Mucosa of stomach (tissue), 1 donor: ENCODE measurements at regions not wholly inside any gene's neighbourhood (a gene's known extent, or its start where the extent isn't known, plus 50 kb on each side); places are given as distances from the start of the nearest gene placed in this dataset.
"Not testable (repeated sequence)": the region's sequence is repeated elsewhere in the genome, so short reads cannot be mapped to it uniquely, and the experiment has no call there.

Experiments used
- H3K27me3 ChIP-seq: one replicate; pipeline ENCODE4 v1.7.0; 2013; ENCODE audit warnings: mild to moderate bottlenecking, low read length; ENCODE audit not compliant: control insufficient read depth, insufficient read depth
- H3K36me3 ChIP-seq: one replicate; pipeline ENCODE4 v1.7.0; 2013; ENCODE audit warnings: low read length; ENCODE audit not compliant: control insufficient read depth, insufficient read depth
- H3K4me1 ChIP-seq: one replicate; pipeline ENCODE4 v1.7.0; 2013; ENCODE audit warnings: mild to moderate bottlenecking, low read length; ENCODE audit not compliant: control insufficient read depth, insufficient read depth
- H3K4me3 ChIP-seq: one replicate; pipeline ENCODE4 v1.7.0; 2013; ENCODE audit warnings: low read length
- H3K9ac ChIP-seq: one replicate; pipeline ENCODE4 v1.7.0; 2013; ENCODE audit warnings: mild to moderate bottlenecking, low read length, moderate library complexity
- H3K9me3 ChIP-seq: one replicate; pipeline ENCODE4 v1.7.0; 2013; ENCODE audit warnings: mild to moderate bottlenecking, low read length, moderate library complexity; ENCODE audit not compliant: control insufficient read depth
- donor health status: Pancreatic carcinoma.

DNA sequence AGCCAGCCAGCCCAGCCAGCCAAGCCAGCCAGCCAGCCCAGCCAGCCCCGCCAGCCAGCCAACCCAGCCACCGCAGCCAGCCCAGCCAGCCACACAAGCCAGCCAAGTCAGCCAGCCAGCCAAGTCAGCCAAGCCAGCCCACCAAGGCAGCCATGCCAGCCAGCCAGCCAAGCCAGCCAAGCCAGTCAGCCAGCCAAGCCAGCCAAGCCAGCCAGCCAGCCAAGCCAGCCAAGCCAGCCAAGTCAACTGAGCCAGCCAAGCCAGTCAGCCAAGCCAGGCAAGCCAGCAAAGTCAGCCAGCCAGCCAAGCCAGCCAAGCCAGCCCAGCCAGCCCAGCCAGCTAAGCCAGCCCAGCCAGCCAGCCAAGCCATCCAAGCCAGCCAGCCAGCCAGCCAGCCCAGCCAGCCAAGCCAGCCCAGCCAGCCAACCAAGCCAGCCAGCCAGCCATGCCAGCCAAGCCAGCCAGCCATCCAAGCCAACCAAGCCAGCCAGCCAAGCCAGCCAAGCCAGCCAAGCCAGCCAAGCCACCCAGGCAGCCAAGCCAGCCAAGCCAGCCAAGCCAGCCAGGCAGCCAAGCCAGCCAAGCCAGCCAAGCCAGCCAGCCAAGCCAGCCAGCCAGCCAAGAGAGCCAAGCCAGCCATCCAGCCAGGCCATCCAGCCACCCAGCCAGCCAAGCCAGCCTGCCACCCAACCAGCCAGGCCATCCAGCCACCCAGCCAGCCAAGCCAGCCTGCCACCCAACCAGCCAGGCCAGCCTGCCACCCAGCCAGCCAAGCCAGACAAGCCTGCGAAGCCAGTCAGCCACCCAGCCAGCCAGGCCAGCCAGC is 329.9 kb upstream of the PLGLB2 start:
- not testable (repeated sequence) for H3K4me1 ChIP-seq, H3K27me3 ChIP-seq, H3K9ac ChIP-seq, H3K36me3 ChIP-seq, H3K4me3 ChIP-seq, H3K9me3 ChIP-seq

DNA sequence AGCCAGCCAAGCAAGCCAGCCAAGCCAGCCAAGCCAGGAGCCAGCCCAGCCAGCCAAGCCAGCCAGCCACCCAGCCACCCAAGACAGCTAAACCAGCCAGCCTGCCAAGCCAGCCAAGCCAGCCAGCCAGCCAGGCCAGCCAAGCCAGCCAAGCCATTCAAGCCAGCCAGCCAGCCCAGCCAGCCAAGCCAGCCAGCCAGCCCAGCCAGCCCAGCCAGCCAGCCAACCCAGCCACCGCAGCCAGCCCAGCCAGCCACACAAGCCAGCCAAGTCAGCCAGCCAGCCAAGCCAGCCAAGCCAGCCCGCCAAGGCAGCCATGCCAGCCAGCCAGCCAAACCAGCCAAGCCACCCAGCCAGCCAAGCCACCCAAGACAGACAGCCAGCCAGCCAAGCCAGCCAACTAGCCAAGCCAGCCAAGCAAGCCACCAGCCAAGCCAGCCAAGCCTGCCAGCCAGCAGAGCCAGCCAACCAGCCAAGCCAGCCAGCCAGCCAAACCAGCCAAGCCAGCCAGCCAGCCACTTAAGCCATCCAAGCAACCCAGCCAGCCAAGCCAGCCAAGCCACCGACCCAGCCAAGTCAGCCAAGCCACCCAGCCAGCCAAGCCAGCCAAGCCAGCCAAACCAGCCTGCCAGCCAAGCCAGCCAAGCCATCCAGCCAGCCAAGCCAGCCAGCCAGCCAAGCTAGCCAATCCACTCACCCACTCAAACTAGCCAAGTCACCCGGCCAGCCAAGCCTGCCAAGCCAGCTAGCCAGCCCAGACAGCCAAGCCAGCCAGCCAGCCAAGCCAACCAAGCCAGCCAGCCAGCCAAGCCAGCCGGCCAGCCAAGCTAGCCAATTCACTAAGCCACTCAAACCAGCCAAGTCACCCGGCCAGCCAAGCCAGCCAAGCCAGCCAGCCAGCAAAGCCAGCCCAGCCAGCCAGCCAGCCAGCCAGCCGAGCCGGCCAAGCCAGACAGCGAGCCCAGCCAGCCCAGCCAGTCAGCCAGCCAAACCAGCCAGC is 328.8 kb upstream of the PLGLB2 start:
- not testable (repeated sequence) for H3K4me1 ChIP-seq, H3K9me3 ChIP-seq, H3K9ac ChIP-seq, H3K27me3 ChIP-seq, H3K36me3 ChIP-seq, H3K4me3 ChIP-seq

DNA sequence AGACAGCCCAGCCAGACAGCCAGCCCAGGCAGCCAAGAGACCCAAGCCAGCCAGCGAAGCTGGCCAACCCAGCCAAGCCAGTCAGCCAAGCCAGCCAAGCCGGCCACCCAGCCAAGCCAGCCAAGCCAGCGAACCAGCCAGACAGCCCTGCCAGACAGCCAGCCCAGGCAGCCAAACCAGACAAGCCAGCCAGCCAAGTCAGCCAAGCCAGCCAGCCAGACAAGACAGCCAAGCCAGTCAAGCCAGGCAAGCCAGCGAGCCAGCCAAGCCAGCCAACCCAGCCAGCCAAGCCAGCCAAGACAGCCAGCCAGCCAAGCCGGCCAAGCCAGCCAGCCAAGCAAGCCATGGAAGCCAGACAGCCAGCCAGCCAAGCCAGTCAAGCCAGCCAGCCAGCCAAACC is 327.9 kb upstream of the PLGLB2 start:
- H3K4me1 ChIP-seq, H3K27me3 ChIP-seq, H3K9me3 ChIP-seq, H3K9ac ChIP-seq, H3K4me3 ChIP-seq, H3K36me3 ChIP-seq: not testable (repeated sequence)

DNA sequence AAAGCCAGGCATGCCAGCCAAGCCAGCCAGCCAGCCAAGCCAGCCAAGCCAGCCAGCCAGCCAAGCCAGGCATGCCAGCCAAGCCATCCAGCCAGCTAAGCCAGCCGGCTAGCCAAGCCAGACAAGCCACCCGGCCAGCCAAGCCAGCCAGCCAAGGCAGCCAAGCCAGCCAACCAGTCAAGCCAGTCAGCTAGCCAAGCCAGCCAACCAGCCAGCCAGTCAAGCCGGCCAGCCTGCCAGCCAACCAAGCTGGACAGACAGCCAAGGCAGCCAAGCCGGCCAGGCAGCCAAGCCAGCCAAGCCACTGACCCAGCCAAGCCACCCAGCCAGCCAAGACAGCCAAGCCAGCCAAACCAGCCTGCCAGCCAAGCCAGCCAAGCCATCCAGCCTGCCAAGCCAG is 326.9 kb upstream of the PLGLB2 start:
- H3K27me3 ChIP-seq, H3K4me1 ChIP-seq, H3K9me3 ChIP-seq, H3K9ac ChIP-seq, H3K36me3 ChIP-seq, H3K4me3 ChIP-seq: not testable (repeated sequence)

DNA sequence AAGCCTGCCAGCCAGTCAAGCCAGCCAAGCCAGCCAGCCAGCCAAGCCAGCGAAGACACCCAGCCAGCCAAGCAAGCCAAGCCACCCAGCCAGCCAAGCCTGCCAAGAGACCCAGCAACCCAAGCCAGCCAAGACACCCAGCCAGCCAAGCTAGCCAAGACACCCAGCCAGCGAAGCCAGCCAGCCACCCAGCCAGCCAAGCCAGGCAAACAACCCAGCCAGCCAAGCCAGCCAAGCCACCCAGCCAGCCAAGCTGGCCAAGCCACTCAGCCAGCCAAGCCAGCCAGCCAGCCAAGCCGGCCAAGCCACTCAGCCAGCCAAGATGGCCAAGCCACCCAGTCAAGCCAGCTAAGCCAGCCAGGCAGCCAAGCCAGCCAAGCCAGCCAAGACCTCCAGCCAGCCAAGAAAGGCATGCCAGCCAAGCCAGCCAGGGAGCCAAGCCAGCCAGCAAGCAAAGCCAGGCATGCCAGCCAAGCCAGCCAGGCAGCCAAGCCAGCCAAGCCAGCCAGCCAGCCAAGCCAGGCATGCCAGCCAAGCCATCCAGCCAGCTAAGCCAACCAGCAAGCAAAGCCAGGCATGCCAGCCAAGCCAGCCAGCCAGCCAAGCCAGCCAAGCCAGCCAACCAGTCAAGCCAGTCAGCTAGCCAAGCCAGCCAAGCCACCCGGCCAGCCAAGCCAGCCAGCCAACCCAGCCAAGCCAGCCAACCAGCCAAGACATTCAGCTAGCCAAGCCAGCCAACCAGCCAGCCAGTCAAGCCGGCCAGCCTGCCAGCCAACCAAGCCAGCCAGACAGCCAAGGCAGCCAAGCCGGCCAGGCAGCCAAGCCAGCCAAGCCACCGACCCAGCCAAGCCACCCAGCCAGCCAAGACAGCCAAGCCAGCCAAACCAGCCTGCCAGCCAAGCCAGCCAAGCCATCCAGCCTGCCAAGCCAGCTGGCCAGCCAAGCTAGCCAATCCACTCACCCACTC is 323.8 kb upstream of the PLGLB2 start:
- H3K9ac ChIP-seq, H3K36me3 ChIP-seq, H3K4me1 ChIP-seq, H3K4me3 ChIP-seq, H3K27me3 ChIP-seq, H3K9me3 ChIP-seq: not testable (repeated sequence)

DNA sequence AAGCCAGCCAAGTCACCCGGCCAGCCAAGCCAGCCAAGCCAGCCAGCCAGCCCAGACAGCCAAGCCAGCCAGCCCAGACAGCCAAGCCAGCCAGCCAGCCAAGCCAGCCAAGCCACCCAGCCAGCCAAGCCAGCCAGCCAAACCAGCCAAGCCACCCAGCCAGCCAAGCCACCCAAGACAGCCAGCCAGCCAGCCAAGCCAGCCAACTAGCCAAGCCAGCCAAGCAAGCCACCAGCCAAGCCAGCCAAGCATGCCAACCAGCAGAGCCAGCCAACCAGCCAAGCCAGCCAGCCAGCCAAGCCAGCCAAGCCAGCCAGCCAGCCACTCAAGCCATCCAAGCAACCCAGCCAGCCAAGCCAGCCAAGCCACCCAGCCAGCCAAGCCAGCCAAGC is 323.1 kb upstream of the PLGLB2 start:
- not testable (repeated sequence) for H3K4me3 ChIP-seq, H3K27me3 ChIP-seq, H3K9me3 ChIP-seq, H3K4me1 ChIP-seq, H3K9ac ChIP-seq, H3K36me3 ChIP-seq

DNA sequence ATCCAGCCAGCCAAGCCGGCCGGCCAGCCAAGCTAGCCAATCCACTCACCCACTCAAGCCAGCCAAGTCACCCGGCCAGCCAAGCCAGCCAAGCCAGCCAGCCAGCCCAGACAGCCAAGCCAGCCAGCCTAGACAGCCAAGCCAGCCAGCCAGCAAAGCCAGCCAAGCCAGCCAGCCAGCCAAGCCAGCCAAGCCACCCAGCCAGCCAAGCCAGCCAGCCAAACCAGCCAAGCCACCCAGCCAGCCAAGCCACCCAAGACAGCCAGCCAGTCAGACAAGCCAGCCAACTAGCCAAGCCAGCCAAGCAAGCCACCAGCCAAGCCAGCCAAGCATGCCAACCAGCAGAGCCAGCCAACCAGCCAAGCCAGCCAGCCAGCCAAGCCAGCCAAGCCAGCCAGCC is 322.7 kb upstream of the PLGLB2 start:
- H3K4me3 ChIP-seq, H3K36me3 ChIP-seq, H3K9ac ChIP-seq, H3K27me3 ChIP-seq, H3K4me1 ChIP-seq, H3K9me3 ChIP-seq: not testable (repeated sequence)

DNA sequence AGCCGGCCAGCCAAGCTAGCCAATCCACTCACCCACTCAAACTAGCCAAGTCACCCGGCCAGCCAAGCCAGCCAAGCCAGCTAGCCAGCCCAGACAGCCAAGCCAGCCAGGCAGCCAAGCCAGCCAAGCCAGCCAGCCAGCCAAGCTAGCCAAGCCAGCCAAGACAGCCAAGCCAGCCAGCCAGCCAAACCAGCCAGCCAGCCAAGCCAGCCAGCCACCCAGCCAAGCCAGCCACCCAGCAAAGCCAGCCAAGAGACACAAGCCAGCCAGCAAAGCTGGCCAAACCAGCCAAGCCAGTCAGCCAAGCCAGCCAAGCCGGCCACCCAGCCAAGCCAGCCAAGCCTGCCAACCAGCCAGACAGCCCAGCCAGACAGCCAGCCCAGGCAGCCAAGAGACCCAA is 322.2 kb upstream of the PLGLB2 start:
- not testable (repeated sequence) for H3K9me3 ChIP-seq, H3K27me3 ChIP-seq, H3K36me3 ChIP-seq, H3K9ac ChIP-seq, H3K4me3 ChIP-seq, H3K4me1 ChIP-seq

DNA sequence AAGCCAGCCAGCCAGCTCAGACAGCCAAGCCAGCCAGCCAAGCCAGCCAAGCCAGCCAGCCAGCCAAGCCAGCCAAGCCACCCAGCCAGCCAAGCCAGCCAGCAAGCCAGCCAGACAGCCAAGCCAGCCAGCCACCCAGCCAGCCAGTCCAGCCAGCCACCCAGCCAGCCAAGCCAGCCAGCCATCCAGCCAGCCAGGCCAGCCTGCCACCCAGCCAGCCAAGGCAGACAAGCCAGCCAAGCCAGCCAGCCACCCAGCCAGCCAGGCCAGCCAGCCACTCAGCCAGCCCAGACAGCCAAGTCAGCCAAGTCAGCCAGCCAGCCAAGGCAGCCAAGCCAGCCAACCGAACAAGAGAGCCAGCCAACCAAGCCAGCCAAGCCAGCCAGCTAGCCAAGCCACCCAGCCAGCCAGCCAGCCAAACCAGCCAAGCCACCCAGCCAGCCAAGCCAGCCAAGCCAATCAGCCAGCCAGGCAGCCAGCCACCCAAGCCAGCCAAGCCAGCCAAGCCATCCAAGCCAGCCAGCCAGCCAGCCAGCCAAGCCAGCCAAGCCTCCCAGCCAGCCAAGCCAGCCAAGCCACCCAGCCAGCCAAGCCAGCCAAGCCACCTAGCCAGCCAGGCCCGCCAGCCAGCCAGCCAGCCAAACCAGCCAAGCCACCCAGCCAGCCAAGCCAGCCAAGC is 319.3 kb upstream of the PLGLB2 start:
- H3K36me3 ChIP-seq, H3K27me3 ChIP-seq, H3K9ac ChIP-seq, H3K4me3 ChIP-seq, H3K4me1 ChIP-seq, H3K9me3 ChIP-seq: not testable (repeated sequence)

DNA sequence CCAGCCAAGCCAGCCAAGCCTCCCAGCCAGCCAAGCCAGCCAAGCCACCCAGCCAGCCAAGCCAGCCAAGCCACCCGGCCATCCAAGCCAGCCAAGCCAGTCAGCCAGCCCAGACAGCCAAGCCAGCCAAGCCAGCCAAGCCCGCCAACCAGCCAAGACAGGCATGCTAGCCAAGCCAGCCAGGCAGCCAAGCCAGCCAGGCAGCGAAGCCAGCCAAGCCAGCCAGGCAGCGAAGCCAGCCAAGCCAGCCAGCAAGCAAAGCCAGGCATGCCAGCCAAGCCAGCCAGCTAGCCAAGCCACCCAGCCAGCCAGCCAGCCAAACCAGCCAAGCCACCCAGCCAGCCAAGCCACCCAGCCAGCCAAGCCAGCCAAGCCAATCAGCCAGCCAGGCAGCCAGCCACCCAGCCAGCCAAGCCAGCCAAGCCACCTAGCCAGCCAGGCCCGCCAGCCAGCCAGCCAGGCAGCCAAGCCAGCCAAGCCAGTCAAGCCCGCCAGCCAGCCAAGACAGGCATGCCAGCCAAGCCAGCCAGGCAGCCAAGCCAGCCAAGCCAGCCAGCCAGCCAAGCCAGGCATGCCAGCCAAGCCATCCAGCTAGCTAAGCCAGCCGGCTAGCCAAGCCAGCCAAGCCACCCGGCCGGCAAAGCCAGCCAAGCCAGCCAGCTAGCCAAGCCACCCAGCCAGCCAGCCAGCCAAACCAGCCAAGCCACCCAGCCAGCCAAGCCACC is 318.5 kb upstream of the PLGLB2 start:
- not testable (repeated sequence) for H3K36me3 ChIP-seq

DNA sequence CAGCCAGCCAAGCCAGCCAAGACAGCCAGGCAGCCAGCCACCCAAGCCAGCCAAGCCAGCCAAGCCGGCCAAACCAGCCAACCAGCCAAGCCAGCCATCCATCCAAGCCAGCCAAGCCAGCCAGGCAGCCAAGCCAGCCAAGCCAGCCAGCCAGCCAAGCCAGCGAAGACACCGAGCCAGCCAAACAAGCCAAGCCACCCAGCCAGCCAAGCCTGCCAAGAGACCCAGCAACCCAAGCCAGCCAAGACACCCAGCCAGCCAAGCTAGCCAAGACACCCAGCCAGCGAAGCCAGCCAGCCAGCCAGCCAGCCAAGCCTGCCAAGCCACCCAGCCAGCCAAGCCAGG is 318.0 kb upstream of the PLGLB2 start:
- H3K36me3 ChIP-seq, H3K4me3 ChIP-seq: not testable (repeated sequence)

More for the DNA sequence above, 318.5 kb upstream of the PLGLB2 start:
- H3K9me3 ChIP-seq, H3K4me3 ChIP-seq, H3K27me3 ChIP-seq, H3K9ac ChIP-seq, H3K4me1 ChIP-seq: not testable (repeated sequence)

More for the DNA sequence above, 318.0 kb upstream of the PLGLB2 start:
- H3K9ac ChIP-seq, H3K9me3 ChIP-seq, H3K27me3 ChIP-seq, H3K4me1 ChIP-seq: not testable (repeated sequence)
